HepG2 (cell line): ENCODE measurements at regions not wholly inside any gene's neighbourhood (a gene's known extent, or its start where the extent isn't known, plus 50 kb on each side); places are given as distances from the start of the nearest gene placed in this dataset.

ENCODE experiments used
- ATAC-seq: fragments of 200-7000 bp; cut with Tn5 transposase; 3 replicates; pipeline ENCODE4 v1.9.1; 2020; ENCODE audit warnings: mild to moderate bottlenecking, moderate library complexity
- BruUV-seq: library from RNA; stranded (reverse); fragments of 400-500 nt; replicated peaks from 2 replicates; lab custom pipeline; 2021; lab: Mats Ljungman, UMichigan
- CTCF ChIA-PET: fragments of 300-600 bp; formaldehyde crosslinking; extraction: SDS; loops from one replicate; lab custom pipeline; 2021; ENCODE audit warnings: low total read pairs, inconsistent platforms, low intra/inter-chr PET ratio; lab: Yijun Ruan, JAX
- POLR2A ChIA-PET: fragments of 350-600 bp; sonication (Branson Sonifier 250); formaldehyde crosslinking; loops from one replicate; lab custom pipeline; 2020; ENCODE audit warnings: antibody characterized with exemption, inconsistent platforms; lab: Yijun Ruan, JAX
- DNase-seq: peaks from one replicate; pipeline ENCODE4 v3.0.0-alpha.2; 2015; ENCODE audit warnings: low spot score
- FAIRE-seq: peaks from 3 replicates; lab custom pipeline; 2011; peaks lifted over from hg19 to GRCh38; lab: Jason Lieb, UNC
- H2AFZ ChIP-seq: one replicate; pipeline ENCODE4 v1.6.1; 2011; ENCODE audit warnings: low read length, inconsistent platforms
- H3K27ac ChIP-seq: fragments of 300-600 bp; 3 replicates; pipeline ENCODE4 v1.8.0; 2011; ENCODE audit warnings: mixed run types, mild to moderate bottlenecking, mixed read lengths, low read length, inconsistent platforms; ENCODE audit not compliant: insufficient read depth; ENCODE audit errors: extremely low read length
- H3K27me3 ChIP-seq, 2 experiments: fragments of 200-600 bp in 1 of 2; 2 replicates in 1 of 2; 3 replicates in 1 of 2; pipeline versions ENCODE4 v1.6.0 to v1.8.0; 2011; ENCODE audit warnings: low read length in 2 of 2, mild to moderate bottlenecking in 2 of 2, moderate library complexity in 2 of 2, inconsistent platforms in 1 of 2; ENCODE audit not compliant: insufficient read depth in 2 of 2, control insufficient read depth in 1 of 2
- H3K36me3 ChIP-seq, 2 experiments: fragments of 200-600 bp in 1 of 2; replicated peaks in 1 of 2; 2 replicates in 1 of 2; 3 replicates in 1 of 2; pipeline versions ENCODE4 v1.5.1 to v1.8.0; 2011; ENCODE audit warnings: low read length in 2 of 2, inconsistent platforms in 1 of 2; ENCODE audit not compliant: insufficient read depth in 2 of 2, control insufficient read depth in 1 of 2
- H3K4me1 ChIP-seq: 2 replicates; pipeline ENCODE4 v1.5.1; 2012; ENCODE audit warnings: low read length, inconsistent platforms; ENCODE audit not compliant: insufficient read depth
- H3K4me2 ChIP-seq: 2 replicates; pipeline ENCODE4 v1.6.0; 2011; ENCODE audit warnings: low read depth, low read length, inconsistent platforms
- H3K4me3 ChIP-seq, 3 experiments: fragments of 200-600 bp in 1 of 3; sonication (generic), shearing (Covaris generic) in 1 of 3; replicated peaks in 1 of 3; 2 replicates each; pipeline ENCODE4 v1.5.1; 2011 to 2016; ENCODE audit warnings: low read length in 3 of 3, inconsistent platforms in 2 of 3, low read depth in 2 of 3, mild to moderate bottlenecking in 2 of 3, control low read depth in 1 of 3, mixed read lengths in 1 of 3; ENCODE audit not compliant: insufficient read depth in 1 of 3
- H3K79me2 ChIP-seq: one replicate; pipeline ENCODE4 v1.6.1; 2011; ENCODE audit warnings: low read length, inconsistent platforms; ENCODE audit not compliant: insufficient read depth
- H3K9ac ChIP-seq: 2 replicates; pipeline ENCODE4 v1.6.0; 2011; ENCODE audit warnings: mild to moderate bottlenecking, low read depth, low read length, inconsistent platforms; ENCODE audit not compliant: insufficient read depth
- H3K9me3 ChIP-seq: 2 replicates; pipeline ENCODE4 v1.5.1; 2012; ENCODE audit warnings: mild to moderate bottlenecking, low read length
- H4K20me1 ChIP-seq: 2 replicates; pipeline ENCODE4 v1.6.0; 2011; ENCODE audit warnings: inconsistent platforms, mild to moderate bottlenecking, low read length, moderate library complexity; ENCODE audit not compliant: insufficient read depth
- ATF6 ChIP-seq: sonication (generic); formaldehyde crosslinking; conservative IDR thresholded peaks from 2 replicates; pipeline ENCODE4 v1.4.0; 2020; ENCODE audit warnings: missing genetic modification reagents
- BCLAF1 ChIP-seq: fragments of 450-650 bp; IDR thresholded peaks from 2 replicates; pipeline ENCODE4 v1.6.1; 2017; ENCODE audit warnings: mild to moderate bottlenecking
- SOX5 ChIP-seq: IDR thresholded peaks from 2 replicates; pipeline ENCODE4 v1.6.1; 2016; ENCODE audit warnings: borderline replicate concordance
- ZEB1 ChIP-seq: IDR thresholded peaks from 2 replicates; pipeline ENCODE4 v1.6.1; 2012; ENCODE audit warnings: mild to moderate bottlenecking, low read depth, inconsistent platforms; ENCODE audit not compliant: insufficient replicate concordance
- ZNF367 ChIP-seq: sonication (generic); formaldehyde crosslinking; IDR thresholded peaks from 2 replicates; pipeline ENCODE4 v1.4.0; 2020; ENCODE audit warnings: missing genetic modification reagents, borderline replicate concordance
- ZNF430 ChIP-seq: sonication (generic); formaldehyde crosslinking; IDR thresholded peaks from 2 replicates; pipeline ENCODE4 v1.9.0; 2021; ENCODE audit warnings: mild to moderate bottlenecking, missing genetic modification reagents
- ZNF646 ChIP-seq: sonication (generic); formaldehyde crosslinking; IDR thresholded peaks from 2 replicates; pipeline ENCODE4 v1.9.0; 2021; ENCODE audit warnings: mild to moderate bottlenecking, missing genetic modification reagents
- ZNF816 ChIP-seq: sonication (generic); formaldehyde crosslinking; IDR thresholded peaks from 2 replicates; pipeline ENCODE4 v1.8.0; 2022; ENCODE audit warnings: missing genetic modification reagents, mild to moderate bottlenecking, borderline replicate concordance
- WGBS: methylation state at CpG from one replicate; pipeline ENCODE4 v1.1.6; 2017; ENCODE audit warnings: low lambda C conversion rate; 5-methylcytosine and 5-hydroxymethylcytosine counted together
- in situ Hi-C: cut with HindIII; loops from 2 replicates; pipeline ENCODE4 v1.10.0; 2017; ENCODE audit warnings: low pct_unique_long_range_greater_than_20kb; ENCODE audit not compliant: extremely low pct_ligation_motif_present
- intact Hi-C: fragments of 100-400 bp; cut with micrococcal nuclease; formaldehyde crosslinking; loops from one replicate; pipeline ENCODE4 v1.10.0; 2022; ENCODE audit not compliant: unreplicated experiment

- no peaks in the 10 kb centered on the region for H3K4me1 ChIP-seq
- FAIRE-seq (no peak), DNase-seq (no peak), ATAC-seq (no peak)
- WGBS, result 49% methylated on average over 6 of the region's 6 CpGs
- H3K36me3 ChIP-seq, result no peaks in the 10 kb centered on the region
- ChIA-PET POLR2A (no interaction called here), CTCF (no interaction called here)
- no peaks in the 10 kb centered on the region for H3K27me3 ChIP-seq
- in situ Hi-C loops (no loop called here), intact Hi-C loops (no loop called here)
- TF ChIP-seq BCLAF1, result no peak
- TF ChIP-seq ZNF367 (CRISPR knock-in tag), result no peak
- TF ChIP-seq ZNF430 (CRISPR knock-in tag), result no peak
- TF ChIP-seq ZNF816 (CRISPR knock-in tag), result no peak
- no peak for TF ChIP-seq ZEB1
- no peak for TF ChIP-seq ZNF646 (CRISPR knock-in tag)
- TF ChIP-seq ATF6 (CRISPR knock-in tag), result no peak
- TF ChIP-seq SOX5 (CRISPR knock-in tag), result no peak
- H2AFZ ChIP-seq, result no peak overlapping the region
- H3K27ac ChIP-seq, result no peak overlapping the region
- no peak overlapping the region for H3K9ac ChIP-seq
- BruUV-seq, result no TSS peak
- H3K4me2 ChIP-seq, result no peak overlapping the region
- H3K9me3 ChIP-seq, result no peaks in the 10 kb centered on the region
- H3K4me3 ChIP-seq, result no peak overlapping the region
- no peaks in the 10 kb centered on the region for H3K79me2 ChIP-seq
- H4K20me1 ChIP-seq, result no peaks in the 10 kb centered on the region
Observed at GRCh38 chr5:67693956-67694809, 497.6 kb upstream of the CD180 start.
